Astrocyte of the cerebellum (primary cell): ENCODE measurements at regions not wholly inside any gene's neighbourhood (a gene's known extent, or its start where the extent isn't known, plus 50 kb on each side); places are given as distances from the start of the nearest gene placed in this dataset.

Experiments
- DNase-seq: peaks from one replicate; pipeline ENCODE4 v3.0.0-alpha.2; 2011; ENCODE audit warnings: low read depth
- H3K4me3 ChIP-seq: 2 replicates; pipeline ENCODE4 v1.5.1; 2011; ENCODE audit warnings: mild to moderate bottlenecking, low read depth, low read length, moderate library complexity
- in situ Hi-C: cut with HindIII; loops from 2 replicates; pipeline ENCODE4 v1.10.0; 2017; ENCODE audit warnings: low sequenced_read_pairs
- TF ChIP-seq, protein P1 (sequence below): IDR thresholded peaks from 2 replicates; pipeline ENCODE4 v1.5.1; 2012; ENCODE audit warnings: low read length, low read depth, moderate library complexity, mild to moderate bottlenecking; ENCODE audit errors: missing control alignments

DNA sequence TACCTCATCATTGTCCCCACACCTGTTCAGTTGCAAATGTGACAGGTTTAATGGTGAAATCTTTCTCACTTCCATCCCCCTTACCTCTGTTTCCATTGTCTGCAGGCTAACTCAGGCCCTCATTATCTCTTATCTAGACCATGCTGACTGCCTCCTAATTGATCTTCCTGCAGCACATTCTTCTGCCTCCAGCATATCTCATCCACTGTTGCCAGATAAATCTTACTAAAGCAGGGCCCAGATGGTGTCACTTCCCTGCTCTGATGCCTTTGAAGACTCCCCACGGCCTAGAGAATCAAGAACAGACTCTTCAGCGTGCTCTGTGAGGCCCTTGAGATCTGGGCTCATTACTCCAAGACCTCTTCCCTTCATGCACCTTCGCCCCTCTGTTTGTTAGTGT lies 230.1 kb downstream of the DUSP10 start:
- no peak for DNase-seq
- TF ChIP-seq, protein P1, sequence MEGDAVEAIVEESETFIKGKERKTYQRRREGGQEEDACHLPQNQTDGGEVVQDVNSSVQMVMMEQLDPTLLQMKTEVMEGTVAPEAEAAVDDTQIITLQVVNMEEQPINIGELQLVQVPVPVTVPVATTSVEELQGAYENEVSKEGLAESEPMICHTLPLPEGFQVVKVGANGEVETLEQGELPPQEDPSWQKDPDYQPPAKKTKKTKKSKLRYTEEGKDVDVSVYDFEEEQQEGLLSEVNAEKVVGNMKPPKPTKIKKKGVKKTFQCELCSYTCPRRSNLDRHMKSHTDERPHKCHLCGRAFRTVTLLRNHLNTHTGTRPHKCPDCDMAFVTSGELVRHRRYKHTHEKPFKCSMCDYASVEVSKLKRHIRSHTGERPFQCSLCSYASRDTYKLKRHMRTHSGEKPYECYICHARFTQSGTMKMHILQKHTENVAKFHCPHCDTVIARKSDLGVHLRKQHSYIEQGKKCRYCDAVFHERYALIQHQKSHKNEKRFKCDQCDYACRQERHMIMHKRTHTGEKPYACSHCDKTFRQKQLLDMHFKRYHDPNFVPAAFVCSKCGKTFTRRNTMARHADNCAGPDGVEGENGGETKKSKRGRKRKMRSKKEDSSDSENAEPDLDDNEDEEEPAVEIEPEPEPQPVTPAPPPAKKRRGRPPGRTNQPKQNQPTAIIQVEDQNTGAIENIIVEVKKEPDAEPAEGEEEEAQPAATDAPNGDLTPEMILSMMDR: no peak
- in situ Hi-C loops: no loop called here
- no peak overlapping the region for H3K4me3 ChIP-seq

DNA sequence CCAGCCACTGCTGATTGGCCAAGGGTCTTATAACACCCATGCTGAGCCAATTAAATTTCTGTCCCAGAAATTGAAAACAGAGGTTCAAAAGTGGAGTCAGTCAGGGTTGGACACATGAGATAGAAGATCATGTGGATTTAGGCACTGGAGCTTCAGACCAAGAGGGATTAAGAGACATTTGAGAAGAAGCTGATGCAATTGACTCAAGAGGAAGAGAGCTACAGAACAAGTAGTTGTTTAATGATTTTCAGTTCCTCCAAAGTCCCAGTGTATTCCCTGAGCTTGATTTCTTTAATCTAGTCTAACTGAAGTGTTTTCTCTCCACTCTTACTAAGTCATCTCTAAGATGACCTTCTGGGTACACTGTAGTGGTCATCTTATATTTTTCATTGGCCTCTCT lies 227.1 kb downstream of the DUSP10 start:
- DNase-seq: no peak
- no peak overlapping the region for H3K4me3 ChIP-seq
- TF ChIP-seq, protein P1: no peak
- in situ Hi-C loops: no loop called here

DNA sequence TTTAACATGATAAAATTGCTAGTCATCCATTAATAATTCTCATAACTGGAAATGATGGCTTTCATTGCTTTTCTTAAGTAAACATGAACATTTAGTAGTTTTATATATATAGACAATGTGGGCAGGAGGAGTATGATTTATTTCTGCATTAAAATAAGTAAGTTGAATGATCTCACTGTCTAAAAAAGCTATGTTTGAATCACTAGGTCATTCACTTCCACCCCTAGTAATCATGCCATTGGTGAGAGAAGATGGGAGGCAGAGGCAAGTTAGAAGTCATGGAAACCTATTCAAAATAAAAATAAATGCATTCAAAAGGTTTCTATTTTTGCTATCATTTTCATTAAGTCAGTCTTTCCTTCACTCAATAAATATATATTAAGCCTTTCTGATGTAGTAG lies 226.4 kb downstream of the DUSP10 start:
- in situ Hi-C loops: no loop called here
- TF ChIP-seq, protein P1: no peak
- no peak overlapping the region for H3K4me3 ChIP-seq
- DNase-seq: no peak

DNA sequence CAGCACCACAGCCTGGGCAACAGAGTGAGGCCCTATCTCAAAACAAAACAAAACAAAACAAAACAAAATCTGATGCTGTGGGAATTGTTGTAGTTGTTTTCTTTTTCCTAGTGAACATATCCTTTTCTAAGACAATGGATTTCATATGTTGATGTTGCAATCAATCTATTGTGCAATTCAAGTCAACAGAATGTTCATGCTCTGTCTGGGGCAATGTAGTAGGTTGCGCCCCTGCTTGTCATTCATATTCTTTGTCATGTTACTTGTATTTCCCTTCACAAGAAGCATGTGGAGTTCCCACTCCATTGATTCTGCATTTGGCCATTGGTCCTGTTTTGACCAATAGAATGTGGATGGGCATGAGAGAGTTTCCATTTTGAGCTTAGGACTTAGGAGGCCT lies 223.9 kb downstream of the DUSP10 start:
- in situ Hi-C loops: no loop called here
- TF ChIP-seq, protein P1: no peak
- DNase-seq: no peak
- H3K4me3 ChIP-seq: no peak overlapping the region

DNA sequence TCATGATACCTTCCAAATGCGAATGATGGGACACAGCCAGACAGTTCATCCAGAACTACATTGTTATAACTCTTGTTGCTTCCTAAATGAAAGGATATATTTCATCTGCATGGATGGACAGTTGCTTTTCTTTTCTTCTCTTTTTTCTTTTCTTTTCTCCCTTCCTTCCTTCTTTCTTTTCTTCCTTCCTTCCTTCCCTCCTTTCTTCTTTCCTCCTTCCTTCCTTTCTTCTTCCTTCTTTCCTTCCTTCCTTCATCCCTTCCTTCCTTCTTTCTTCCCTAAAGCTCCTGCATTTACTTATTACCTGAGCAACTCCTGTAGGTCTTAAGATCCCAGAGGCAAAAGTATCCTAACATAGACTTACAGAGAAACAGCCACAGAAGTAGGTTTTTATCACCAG lies 221.6 kb downstream of the DUSP10 start:
- no peak overlapping the region for H3K4me3 ChIP-seq
- no peak for DNase-seq
- in situ Hi-C loops: loop anchor here (5.0 kb wide), 1 partner anchor 37 kb away; no protein-coding TSS in a partner anchor
- TF ChIP-seq, protein P1: no peak

DNA sequence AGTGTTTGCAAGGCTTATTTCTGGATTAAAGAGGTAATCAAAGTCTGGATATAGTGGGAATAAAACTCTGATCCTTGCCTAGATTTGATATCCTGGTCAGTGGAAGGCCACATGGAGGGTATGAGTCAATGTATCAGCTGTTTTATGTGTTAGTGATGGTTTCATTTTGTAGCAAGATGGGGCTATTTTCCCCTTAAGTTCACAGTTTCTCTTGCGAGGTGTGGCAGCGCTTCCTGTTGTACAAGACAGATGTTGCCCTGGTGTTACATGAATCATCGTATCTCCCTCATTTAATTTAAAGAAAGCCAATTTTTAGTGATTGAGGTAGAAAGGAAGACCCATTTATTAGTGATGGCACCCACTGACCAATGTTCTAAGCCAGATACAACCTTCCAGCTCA lies 220.2 kb downstream of the DUSP10 start:
- DNase-seq: no peak
- no peak overlapping the region for H3K4me3 ChIP-seq
- TF ChIP-seq, protein P1: no peak
- in situ Hi-C loops: loop anchor here (5.0 kb wide), 1 partner anchor 36 kb away; no protein-coding TSS in a partner anchor

DNA sequence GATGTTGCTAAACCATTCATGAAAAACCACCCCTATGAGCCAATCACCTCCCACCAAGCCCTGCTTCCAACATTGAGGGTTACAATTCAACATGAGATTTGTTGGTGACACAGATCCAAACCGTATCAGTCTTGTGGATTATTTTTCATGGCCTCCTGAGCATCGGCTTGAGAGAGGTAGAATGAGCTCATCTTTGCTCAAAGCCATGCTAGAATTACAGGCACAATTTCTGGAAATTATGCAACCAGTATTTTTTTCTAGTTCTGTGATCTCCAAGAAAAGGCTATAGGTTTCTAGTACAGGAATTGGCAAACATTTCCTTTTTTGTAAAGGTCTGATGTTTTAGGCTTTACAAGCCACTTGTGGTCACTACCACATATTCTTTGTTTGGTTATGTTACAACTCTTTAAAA lies 219.4 kb downstream of the DUSP10 start:
- DNase-seq: peak; percentile 1
- TF ChIP-seq, protein P1: no peak
- no peak overlapping the region for H3K4me3 ChIP-seq
- in situ Hi-C loops: loop anchor here (5.0 kb wide), 1 partner anchor 35 kb away; no protein-coding TSS in a partner anchor
